Right lobe of liver (tissue), 6 donors: ENCODE measurements at regions not wholly inside any gene's neighbourhood (a gene's known extent, or its start where the extent isn't known, plus 50 kb on each side); places are given as distances from the start of the nearest gene placed in this dataset.

Experiments
- ATAC-seq, 4 donors: fragments of 200-7000 bp; cut with Tn5 transposase; one replicate each; pipeline ENCODE4 v1.9.1; 2020; ENCODE audit warnings: mild to moderate bottlenecking in 4 of 4, moderate library complexity in 4 of 4
- DNase-seq, 3 donors: peaks; one replicate each; pipeline ENCODE4 v3.0.0-alpha.2; 2020
- H3K27ac ChIP-seq, 3 donors: fragments of 200-600 bp; one replicate each; pipeline ENCODE4 v1.8.0; 2022
- H3K27me3 ChIP-seq, 2 donors: fragments of 200-600 bp; one replicate each; pipeline ENCODE4 v1.8.0; 2022
- H3K36me3 ChIP-seq, 4 donors: fragments of 200-600 bp; sonication (generic) in 1 of 4; one replicate each; pipeline versions ENCODE4 v1.5.1 to v1.8.0; 2017 to 2022; ENCODE audit warnings: control low read depth in 1 of 4
- H3K4me1 ChIP-seq, 4 donors: fragments of 200-600 bp; sonication (generic) in 1 of 4; one replicate each; pipeline versions ENCODE4 v1.5.1 to v1.8.0; 2017 to 2022; ENCODE audit warnings: control low read depth in 1 of 4
- H3K4me3 ChIP-seq, 3 donors: fragments of 200-600 bp; one replicate each; pipeline ENCODE4 v1.8.0; 2022
- H3K9me3 ChIP-seq, 4 donors: fragments of 200-600 bp; sonication (generic) in 1 of 4; one replicate each; pipeline versions ENCODE4 v1.5.1 to v1.8.0; 2017 to 2022; ENCODE audit warnings: control low read depth in 1 of 4
- POLR2A ChIP-seq: fragments of 450-650 bp; IDR thresholded peaks from one replicate; pipeline ENCODE4 v1.6.1; 2017; ENCODE audit warnings: antibody characterized with exemption, mild to moderate bottlenecking
- WGBS: methylation state at CpG from one replicate; pipeline ENCODE4 v1.1.6; 2018; ENCODE audit warnings: low coverage, low lambda C conversion rate; ENCODE audit not compliant: insufficient coverage; ENCODE audit errors: missing lambda C conversion rate; 5-methylcytosine and 5-hydroxymethylcytosine counted together
- intact Hi-C, 2 donors: fragments of 100-400 bp; cut with DNase I; formaldehyde crosslinking; loops; one replicate each; pipeline versions ENCODE4 v1.11.2 to v1.14.1; 2022
- TF ChIP-seq, protein P1 (sequence below), 4 donors: fragments of 200-600 bp in 3 of 4; fragments of 450-650 bp in 1 of 4; IDR thresholded peaks; one replicate each; pipeline versions ENCODE4 v1.5.1 to v1.8.0; 2016 to 2022; ENCODE audit warnings: antibody characterized with exemption in 4 of 4, mild to moderate bottlenecking in 2 of 4
- donor health status: DM: no; HTN: yes; CAD: no.
- donor health status: DM: no; HTN: no; CAD: no.
- donor health status: DM: no; HTN: no; CAD: no.
- donor health status: DM: no; HTN: yes; CAD: no.
- donor health status: DM: no; HTN: yes; CAD: no.

- H3K36me3 ChIP-seq, result no peaks in the 10 kb centered on the region
- ATAC-seq (no peak), DNase-seq (no peak)
- TF ChIP-seq, protein P1, sequence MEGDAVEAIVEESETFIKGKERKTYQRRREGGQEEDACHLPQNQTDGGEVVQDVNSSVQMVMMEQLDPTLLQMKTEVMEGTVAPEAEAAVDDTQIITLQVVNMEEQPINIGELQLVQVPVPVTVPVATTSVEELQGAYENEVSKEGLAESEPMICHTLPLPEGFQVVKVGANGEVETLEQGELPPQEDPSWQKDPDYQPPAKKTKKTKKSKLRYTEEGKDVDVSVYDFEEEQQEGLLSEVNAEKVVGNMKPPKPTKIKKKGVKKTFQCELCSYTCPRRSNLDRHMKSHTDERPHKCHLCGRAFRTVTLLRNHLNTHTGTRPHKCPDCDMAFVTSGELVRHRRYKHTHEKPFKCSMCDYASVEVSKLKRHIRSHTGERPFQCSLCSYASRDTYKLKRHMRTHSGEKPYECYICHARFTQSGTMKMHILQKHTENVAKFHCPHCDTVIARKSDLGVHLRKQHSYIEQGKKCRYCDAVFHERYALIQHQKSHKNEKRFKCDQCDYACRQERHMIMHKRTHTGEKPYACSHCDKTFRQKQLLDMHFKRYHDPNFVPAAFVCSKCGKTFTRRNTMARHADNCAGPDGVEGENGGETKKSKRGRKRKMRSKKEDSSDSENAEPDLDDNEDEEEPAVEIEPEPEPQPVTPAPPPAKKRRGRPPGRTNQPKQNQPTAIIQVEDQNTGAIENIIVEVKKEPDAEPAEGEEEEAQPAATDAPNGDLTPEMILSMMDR (IDR thresholded peaks at IDR 0.05), result no peak
- TF ChIP-seq POLR2A, result no peak
- no peaks in the 10 kb centered on the region for H3K27me3 ChIP-seq
- no peak overlapping the region for H3K27ac ChIP-seq
- intact Hi-C loops, result no loop called here
- no peak overlapping the region for H3K4me3 ChIP-seq
- H3K9me3 ChIP-seq, result no peaks in the 10 kb centered on the region
- no peaks in the 10 kb centered on the region for H3K4me1 ChIP-seq
Measured at GRCh38 chr5:136905571-136905970, 540.2 kb upstream of the TRPC7 start.

GRCh38 chr5:136894070-136894469 is 528.7 kb upstream of the TRPC7 start:
- TF ChIP-seq, protein P1 (IDR thresholded peaks at IDR 0.05), result no peak
- TF ChIP-seq POLR2A, result no peak
- Histone ChIP-seq H3K36me3 (no peaks in the 10 kb centered on the region), H3K27me3 (no peaks in the 10 kb centered on the region), H3K9me3 (no peaks in the 10 kb centered on the region), H3K4me3 (no peak overlapping the region), H3K27ac (no peak overlapping the region), H3K4me1 (no peaks in the 10 kb centered on the region)
- DNase-seq (no peak), ATAC-seq (no peak)
- WGBS, result 39% methylated on average over 5 of the region's 5 CpGs
- intact Hi-C loops, result no loop called here

GRCh38 chr5:136892000-136892399 is 526.7 kb upstream of the TRPC7 start:
- Histone ChIP-seq H3K4me3 (no peak overlapping the region), H3K27me3 (no peaks in the 10 kb centered on the region), H3K36me3 (no peaks in the 10 kb centered on the region), H3K9me3 (no peaks in the 10 kb centered on the region), H3K27ac (no peak overlapping the region), H3K4me1 (no peaks in the 10 kb centered on the region)
- intact Hi-C loops, result no loop called here
- WGBS, result 9% methylated on average over 3 of the region's 3 CpGs
- no peak for ATAC-seq
- no peak for DNase-seq
- TF ChIP-seq POLR2A, result no peak
- TF ChIP-seq, protein P1 (IDR thresholded peaks at IDR 0.05), result no peak

GRCh38 chr5:136891175-136891972 is 526.0 kb upstream of the TRPC7 start:
- H3K27me3 ChIP-seq, result no peaks in the 10 kb centered on the region
- H3K4me3 ChIP-seq, result no peak overlapping the region
- H3K9me3 ChIP-seq, result no peaks in the 10 kb centered on the region
- no peak for ATAC-seq
- DNase-seq, result no peak
- H3K27ac ChIP-seq, result no peak overlapping the region
- WGBS, result 43% methylated on average over 6 of the region's 6 CpGs
- no peaks in the 10 kb centered on the region for H3K4me1 ChIP-seq
- no peaks in the 10 kb centered on the region for H3K36me3 ChIP-seq
- intact Hi-C loops, result no loop called here
- TF ChIP-seq POLR2A, result no peak
- TF ChIP-seq, protein P1 (IDR thresholded peaks at IDR 0.05), result no peak
